SK-N-SH (cell line): ENCODE measurements at regions not wholly inside any gene's neighbourhood (a gene's known extent, or its start where the extent isn't known, plus 50 kb on each side); places are given as distances from the start of the nearest gene placed in this dataset.

ENCODE experiments used
- CTCF ChIA-PET: fragments of 300-600, 350-600 bp; formaldehyde crosslinking; extraction: SDS; loops from one replicate; lab custom pipeline; 2021; lab: Yijun Ruan, JAX
- POLR2A ChIA-PET: fragments of 350-600 bp; sonication (Branson Sonifier 250); formaldehyde crosslinking; extraction: SDS; loops from one replicate; lab custom pipeline; 2020; ENCODE audit warnings: antibody characterized with exemption, inconsistent platforms; lab: Yijun Ruan, JAX
- DNase-seq: peaks from one replicate; pipeline ENCODE4 v3.0.0; 2012
- H2AFZ ChIP-seq: fragments of 200-600 bp; sonication (generic); 2 replicates; pipeline ENCODE4 v1.8.1; 2016; ENCODE audit warnings: antibody characterized with exemption, mild to moderate bottlenecking, low read depth
- H3F3A ChIP-seq: fragments of 200-600 bp; sonication (generic); replicated peaks from 2 replicates; pipeline ENCODE3; 2016; ENCODE audit warnings: antibody characterized with exemption, mild to moderate bottlenecking; ENCODE audit not compliant: insufficient read depth
- H3K27ac ChIP-seq, 2 experiments: fragments of 200-500 bp in 1 of 2; fragments of 200-600 bp in 1 of 2; sonication (Bioruptor generic) in 1 of 2; sonication (generic), shearing (Covaris generic) in 1 of 2; 2 replicates each; pipeline versions ENCODE4 v1.5.1 to v1.6.1; 2014 to 2016; ENCODE audit warnings: low read depth in 2 of 2, inconsistent platforms in 1 of 2, low read length in 1 of 2, mild to moderate bottlenecking in 1 of 2, mixed read lengths in 1 of 2
- H3K27me3 ChIP-seq: fragments of 200-600 bp; sonication (generic), shearing (Covaris generic); 2 replicates; pipeline ENCODE4 v1.6.1; 2016; ENCODE audit warnings: mixed run types; ENCODE audit not compliant: insufficient read depth
- H3K36me3 ChIP-seq, 2 experiments: fragments of 200-500 bp in 1 of 2; fragments of 200-600 bp in 1 of 2; sonication (Bioruptor generic) in 1 of 2; sonication (generic) in 1 of 2; replicated peaks in 1 of 2; 2 replicates each; pipeline versions ENCODE3 to v1.5.1; 2014 to 2016; ENCODE audit warnings: low read length in 1 of 2, mild to moderate bottlenecking in 1 of 2; ENCODE audit not compliant: insufficient read depth in 2 of 2, control insufficient read depth in 1 of 2
- H3K4me1 ChIP-seq, 2 experiments: fragments of 200-500 bp in 1 of 2; fragments of 200-600 bp in 1 of 2; sonication (Bioruptor generic) in 1 of 2; sonication (generic), shearing (Covaris generic) in 1 of 2; 2 replicates each; pipeline versions ENCODE4 v1.5.1 to v1.6.1; 2014 to 2016; ENCODE audit warnings: low read depth in 1 of 2, low read length in 1 of 2, mixed run types in 1 of 2; ENCODE audit not compliant: insufficient read depth in 2 of 2, control insufficient read depth in 1 of 2
- H3K4me2 ChIP-seq: fragments of 200-600 bp; sonication (generic), shearing (Covaris generic); 2 replicates; pipeline ENCODE4 v1.6.1; 2017; ENCODE audit warnings: mixed run types
- H3K4me3 ChIP-seq, 2 experiments: fragments of 200-500 bp in 1 of 2; fragments of 200-600 bp in 1 of 2; sonication (Bioruptor generic) in 1 of 2; sonication (generic), shearing (Covaris generic) in 1 of 2; 2 replicates each; pipeline versions ENCODE4 v1.5.1 to v1.8.1; 2014 to 2016; ENCODE audit warnings: low read depth in 2 of 2, inconsistent platforms in 1 of 2, low read length in 1 of 2, mild to moderate bottlenecking in 1 of 2, mixed read lengths in 1 of 2, moderate library complexity in 1 of 2
- H3K79me2 ChIP-seq: fragments of 200-600 bp; sonication (generic); 2 replicates; pipeline ENCODE4 v1.8.1; 2017; ENCODE audit warnings: mild to moderate bottlenecking; ENCODE audit not compliant: insufficient read depth
- H3K9ac ChIP-seq: fragments of 200-600 bp; sonication (generic); 2 replicates; pipeline ENCODE4 v1.6.1; 2017; ENCODE audit warnings: mixed run types
- H3K9me2 ChIP-seq: fragments of 200-600 bp; sonication (generic); 2 replicates; pipeline ENCODE4 v1.6.1; 2017; ENCODE audit warnings: mixed run types
- H3K9me3 ChIP-seq: fragments of 200-600 bp; sonication (generic); 2 replicates; pipeline ENCODE4 v1.6.1; 2017; ENCODE audit warnings: mixed run types, mild to moderate bottlenecking, moderate library complexity
- H4K20me1 ChIP-seq: fragments of 200-600 bp; sonication (generic); 2 replicates; pipeline ENCODE4 v1.6.1; 2017; ENCODE audit warnings: mild to moderate bottlenecking, mixed run types; ENCODE audit not compliant: insufficient read depth
- CHD2 ChIP-seq: fragments of 150-350 bp; IDR thresholded peaks from 2 replicates; pipeline ENCODE4 v1.6.1; 2018; ENCODE audit warnings: low read length; ENCODE audit not compliant: partially characterized antibody
- CTCF ChIP-seq: fragments of 200-600 bp; sonication (generic); IDR thresholded peaks from 2 replicates; pipeline ENCODE4 v1.6.1; 2017; ENCODE audit warnings: antibody characterized with exemption, mild to moderate bottlenecking, moderate library complexity
- ELF1 ChIP-seq: IDR thresholded peaks from 2 replicates; pipeline ENCODE4 v1.4.0; 2012
- EP300 ChIP-seq, 2 experiments: IDR thresholded peaks; 2 replicates each; pipeline versions ENCODE4 v1.4.0 to v1.6.1; 2012; ENCODE audit warnings: borderline replicate concordance in 1 of 2, low read depth in 1 of 2, low read length in 1 of 2
- EZH2phosphoT487 ChIP-seq: fragments of 200-600 bp; sonication (generic); IDR thresholded peaks from 2 replicates; pipeline ENCODE4 v1.6.1; 2017; ENCODE audit warnings: low read depth, mixed run types, mild to moderate bottlenecking, antibody characterized with exemption, moderate library complexity, borderline replicate concordance
- FOSL2 ChIP-seq: IDR thresholded peaks from 2 replicates; pipeline ENCODE4 v1.4.0; 2012; ENCODE audit warnings: low read depth, mild to moderate bottlenecking, moderate library complexity, borderline replicate concordance
- GATA2 ChIP-seq: sonication (generic); formaldehyde crosslinking; IDR thresholded peaks from 2 replicates; pipeline ENCODE4 v1.5.0; 2020; ENCODE audit warnings: mild to moderate bottlenecking, missing genetic modification reagents
- MXI1 ChIP-seq: IDR thresholded peaks from 2 replicates; pipeline ENCODE4 v1.6.1; 2012; ENCODE audit warnings: mild to moderate bottlenecking, low read depth, low read length, improper control_type of control experiment
- NFIC ChIP-seq: IDR thresholded peaks from 2 replicates; pipeline ENCODE4 v1.4.0; 2012; ENCODE audit warnings: borderline replicate concordance
- NRF1 ChIP-seq: IDR thresholded peaks from 2 replicates; pipeline ENCODE4 v1.6.1; 2012; ENCODE audit warnings: low read depth, mild to moderate bottlenecking, low read length
- POLR2AphosphoS5 ChIP-seq: IDR thresholded peaks from 2 replicates; pipeline ENCODE4 v1.6.1; 2012; ENCODE audit warnings: low read depth, low read length
- RAD21 ChIP-seq: IDR thresholded peaks from 2 replicates; pipeline ENCODE4 v1.6.1; 2012; ENCODE audit warnings: mild to moderate bottlenecking, low read length
- RCOR1 ChIP-seq: fragments of 150-350 bp; IDR thresholded peaks from 2 replicates; pipeline ENCODE4 v1.6.1; 2017; ENCODE audit warnings: antibody characterized with exemption, low read length
- RXRA ChIP-seq: IDR thresholded peaks from 2 replicates; pipeline ENCODE4 v1.4.0; 2012; ENCODE audit warnings: low read depth, mild to moderate bottlenecking, borderline replicate concordance
- SIN3A ChIP-seq: IDR thresholded peaks from 2 replicates; pipeline ENCODE4 v1.6.1; 2012; ENCODE audit warnings: low read depth, mild to moderate bottlenecking, low read length, moderate library complexity, borderline replicate concordance
- SMC3 ChIP-seq: IDR thresholded peaks from 2 replicates; pipeline ENCODE4 v1.6.1; 2012; ENCODE audit warnings: low read depth, low read length, improper control_type of control experiment
- TCF12 ChIP-seq: IDR thresholded peaks from 2 replicates; pipeline ENCODE4 v1.4.0; 2012
- TEAD4 ChIP-seq: IDR thresholded peaks from 2 replicates; pipeline ENCODE4 v1.4.0; 2012; ENCODE audit warnings: mild to moderate bottlenecking, borderline replicate concordance; ENCODE audit not compliant: insufficient read depth
- USF1 ChIP-seq: IDR thresholded peaks from 2 replicates; pipeline ENCODE4 v1.4.0; 2012; ENCODE audit warnings: low read depth, borderline replicate concordance
- USF2 ChIP-seq: fragments of 150-350 bp; IDR thresholded peaks from 2 replicates; pipeline ENCODE4 v1.6.1; 2017; ENCODE audit warnings: antibody characterized with exemption, low read length, low read depth, borderline replicate concordance
- YY1 ChIP-seq: IDR thresholded peaks from 2 replicates; pipeline ENCODE4 v1.4.0; 2012; ENCODE audit warnings: low read depth, mild to moderate bottlenecking
- WGBS: methylation state at CpG from one replicate; pipeline ENCODE4 v1.1.6; 2017; ENCODE audit warnings: low lambda C conversion rate; 5-methylcytosine and 5-hydroxymethylcytosine counted together
- TF ChIP-seq, protein P1 (sequence below): IDR thresholded peaks from 2 replicates; pipeline ENCODE4; 2012

DNA sequence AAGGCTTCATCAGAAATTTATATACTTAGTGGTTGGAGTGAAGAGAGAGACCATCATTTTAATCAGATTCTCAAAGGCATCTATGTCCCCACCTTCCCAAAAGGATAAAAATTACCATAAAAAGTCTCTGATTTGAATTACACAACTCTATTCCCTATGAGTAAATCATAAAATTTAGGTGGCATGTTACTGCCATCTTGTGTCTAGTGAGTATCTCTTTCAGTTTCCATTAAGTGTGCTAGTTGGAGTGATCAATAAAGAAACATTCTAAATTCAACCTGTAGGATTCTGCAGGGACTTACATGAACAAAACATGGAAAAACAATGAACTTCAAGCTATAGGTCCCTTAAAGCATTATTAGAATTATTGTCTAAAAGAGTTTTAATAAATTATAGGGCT, 655.4 kb downstream of the LTN1 start (continued):
- TF ChIP-seq USF1 (no peak), RCOR1 (no peak), POLR2AphosphoS5 (no peak), CTCF (peak; percentile 64)

- ChIA-PET POLR2A (interaction anchor here (1.0 to 1.6 kb wide), 2 partner anchors 67 to 409 kb away, joined by 3 to 9 read pairs; no protein-coding TSS in a partner anchor), CTCF (interaction anchor here (0.6 to 6.3 kb wide), 36 partner anchors 10 to 1498 kb away, joined by 3 to 104 read pairs (median 4); partner anchors contain the start of gene ADAMTS1)
- H3F3A ChIP-seq, result peaks cover 3% of the 10 kb centered on the region
- no peak overlapping the region for H3K9ac ChIP-seq
- no peaks in the 10 kb centered on the region for H3K79me2 ChIP-seq
- H3K36me3 ChIP-seq, result no peaks in the 10 kb centered on the region
- peak; percentile 18; the same call in 1 of the 2 replicates for TF ChIP-seq FOSL2
- no peak for TF ChIP-seq YY1
- no peak for TF ChIP-seq EZH2phosphoT487
- peak; percentile 59 for TF ChIP-seq SMC3
- peak; percentile 76 for TF ChIP-seq CTCF
- TF ChIP-seq CHD2, result no peak
- peak; percentile 31; the same call in 1 of the 2 replicates for TF ChIP-seq GATA2 (CRISPR knock-in tag)
- TF ChIP-seq, protein P1, sequence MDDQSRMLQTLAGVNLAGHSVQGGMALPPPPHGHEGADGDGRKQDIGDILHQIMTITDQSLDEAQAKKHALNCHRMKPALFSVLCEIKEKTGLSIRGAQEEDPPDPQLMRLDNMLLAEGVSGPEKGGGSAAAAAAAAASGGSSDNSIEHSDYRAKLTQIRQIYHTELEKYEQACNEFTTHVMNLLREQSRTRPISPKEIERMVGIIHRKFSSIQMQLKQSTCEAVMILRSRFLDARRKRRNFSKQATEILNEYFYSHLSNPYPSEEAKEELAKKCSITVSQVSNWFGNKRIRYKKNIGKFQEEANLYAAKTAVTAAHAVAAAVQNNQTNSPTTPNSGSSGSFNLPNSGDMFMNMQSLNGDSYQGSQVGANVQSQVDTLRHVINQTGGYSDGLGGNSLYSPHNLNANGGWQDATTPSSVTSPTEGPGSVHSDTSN, result 0 out of 2 replicates have a peak, but pooled peaks have one; percentile 23
- peak; percentile 86 for TF ChIP-seq RAD21
- peak; percentile 40 to 63; a peak in 2 of 4 replicates for TF ChIP-seq EP300 (IDR thresholded peaks at IDR 0.05; ENCODE audit: borderline replicate concordance in 1 of 2, low read depth in 1 of 2, low read length in 1 of 2)
- peak; percentile 57; the same call in 1 of the 2 replicates for TF ChIP-seq TCF12
- TF ChIP-seq SIN3A, result no peak
- TF ChIP-seq USF2, result no peak
- TF ChIP-seq TEAD4, result no peak
- TF ChIP-seq ELF1, result peak; percentile 73; the same call in 1 of the 2 replicates
- peak; percentile 53; the same call in 1 of the 2 replicates for TF ChIP-seq NFIC
- peak; percentile 20; the same call in 1 of the 2 replicates for TF ChIP-seq RCOR1
- TF ChIP-seq RXRA, result 0 out of 2 replicates have a peak, but pooled peaks have one; percentile 11
- TF ChIP-seq MXI1, result 0 out of 2 replicates have a peak, but pooled peaks have one; percentile 26
- no peak for TF ChIP-seq NRF1
- no peaks in the 10 kb centered on the region for H3K27me3 ChIP-seq
- H4K20me1 ChIP-seq, result no peaks in the 10 kb centered on the region
- no peaks in the 10 kb centered on the region for H3K9me2 ChIP-seq
- peaks cover 0 to 17% of the 10 kb centered on the region in 2 experiments; a peak in 3 of 4 replicates for H3K4me1 ChIP-seq
- H3K4me3 ChIP-seq, result peak overlapping the region in 1 of 2 experiments; percentile 3; a peak in 1 of 4 replicates
- WGBS, result 5% methylated on average over 3 of the region's 3 CpGs
- H3K4me2 ChIP-seq, result no peak overlapping the region
- no peak overlapping the region; the same call in 1 of the 2 replicates for H2AFZ ChIP-seq
- DNase-seq, result peak; percentile 22
- H3K9me3 ChIP-seq, result no peaks in the 10 kb centered on the region
- peak overlapping the region; percentile 6 to 85; a peak in 3 of 4 replicates for H3K27ac ChIP-seq
Measured at GRCh38 chr21:28336314-28336713, 656.4 kb downstream of the LTN1 start.
